Activated CD4-positive, alpha-beta T cell treated with anti-CD3 and anti-CD28 coated beads for 36 hours (primary cell): ENCODE measurements at regions not wholly inside any gene's neighbourhood (a gene's known extent, or its start where the extent isn't known, plus 50 kb on each side); places are given as distances from the start of the nearest gene placed in this dataset.
"Not testable (repeated sequence)": the region's sequence is repeated elsewhere in the genome, so short reads cannot be mapped to it uniquely, and the experiment has no call there.

Source experiments
- ATAC-seq: fragments of 200-7000 bp; cut with Tn5 transposase; one replicate; pipeline ENCODE4 v1.10.0; 2021; ENCODE audit warnings: mild to moderate bottlenecking, moderate library complexity
- CTCF ChIA-PET: fragments of 350-600 bp; sonication (Branson Sonifier 250); formaldehyde crosslinking; loops from one replicate; lab custom pipeline; 2021; ENCODE audit warnings: antibody characterized with exemption; lab: Charles Lee
- POLR2A ChIA-PET: fragments of 350-600 bp; sonication (Branson Sonifier 250); formaldehyde crosslinking; loops from one replicate; lab custom pipeline; 2021; ENCODE audit warnings: antibody characterized with exemption, inconsistent platforms; lab: Charles Lee
- DNase-seq: peaks from one replicate; pipeline ENCODE4 v3.0.0-alpha.2; 2020
- H3K27ac Mint-ChIP-seq: one replicate; pipeline ENCODE4 v1.8.0; 2021; ENCODE audit warnings: mixed read lengths
- H3K27me3 Mint-ChIP-seq: one replicate; pipeline ENCODE4 v1.8.0; 2021; ENCODE audit warnings: mixed read lengths
- H3K36me3 Mint-ChIP-seq: one replicate; pipeline ENCODE4 v1.8.0; 2021; ENCODE audit warnings: low read depth, mixed read lengths
- H3K4me1 Mint-ChIP-seq: one replicate; pipeline ENCODE4 v1.8.0; 2021; ENCODE audit warnings: mixed read lengths
- H3K4me3 Mint-ChIP-seq: one replicate; pipeline ENCODE4 v1.8.0; 2021; ENCODE audit warnings: mild to moderate bottlenecking, moderate library complexity, mixed read lengths
- H3K9me3 Mint-ChIP-seq: one replicate; pipeline ENCODE4 v1.8.0; 2021; ENCODE audit warnings: low read depth, mixed read lengths
- intact Hi-C, 2 experiments: fragments of 100-400 bp; cut with DNase I in 1 of 2; cut with micrococcal nuclease in 1 of 2; formaldehyde crosslinking; loops; one replicate each; pipeline versions ENCODE4 v1.14.2 to v1.15.1; 2022 to 2024; cut with DNase I, micrococcal nuclease

DNA sequence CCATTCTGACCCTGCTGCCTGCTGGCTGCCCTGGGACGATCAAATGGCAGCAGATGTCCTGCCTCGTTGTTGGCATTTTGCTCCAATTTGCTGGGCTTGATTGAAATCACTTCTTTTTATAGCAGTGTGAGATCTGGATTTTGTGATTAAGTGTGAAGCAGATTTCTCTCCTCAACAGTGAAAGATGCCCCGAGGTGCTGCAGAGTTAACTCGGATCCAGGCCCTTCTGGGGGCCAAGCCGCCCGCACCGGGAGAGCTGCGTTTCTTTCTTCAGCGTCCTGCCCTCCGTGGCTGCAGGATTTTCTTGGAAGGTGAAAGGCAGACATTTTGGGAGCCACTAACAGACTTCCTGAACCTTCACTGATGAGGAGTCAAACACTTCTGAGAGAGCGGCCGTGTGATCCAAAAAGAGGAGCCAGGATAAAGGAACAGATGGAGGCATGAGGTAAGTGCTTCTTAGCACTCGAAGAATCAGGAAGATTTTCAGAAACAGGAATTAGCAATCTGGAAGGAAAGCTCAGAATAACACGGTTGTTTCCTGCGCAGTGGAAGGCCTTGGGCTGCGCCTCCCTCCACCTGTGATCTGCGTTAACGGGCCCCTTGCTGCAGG is 139.5 kb upstream of the AFDN start:
- ChIA-PET POLR2A (no interaction called here), CTCF (no interaction called here)
- H3K36me3 Mint-ChIP-seq, result no peaks in the 10 kb centered on the region
- no peak overlapping the region for H3K27ac Mint-ChIP-seq
- no peaks in the 10 kb centered on the region for H3K4me1 Mint-ChIP-seq
- no peak overlapping the region for H3K4me3 Mint-ChIP-seq
- H3K9me3 Mint-ChIP-seq, result peaks cover 3% of the 10 kb centered on the region
- intact Hi-C loops, result no loop called here
- DNase-seq (no peak), ATAC-seq (no peak)
- peaks cover 42% of the 10 kb centered on the region for H3K27me3 Mint-ChIP-seq

GRCh38 chr6:167688123-167688522 is 138.6 kb upstream of the AFDN start:
- ChIA-PET POLR2A (no interaction called here), CTCF (no interaction called here)
- no peaks in the 10 kb centered on the region for H3K36me3 Mint-ChIP-seq
- H3K27ac Mint-ChIP-seq, result no peak overlapping the region
- no peaks in the 10 kb centered on the region for H3K4me1 Mint-ChIP-seq
- DNase-seq, result no peak
- H3K4me3 Mint-ChIP-seq, result no peak overlapping the region
- H3K27me3 Mint-ChIP-seq, result peaks cover 38% of the 10 kb centered on the region
- intact Hi-C loops, result no loop called here
- peaks cover 3% of the 10 kb centered on the region for H3K9me3 Mint-ChIP-seq
- no peak for ATAC-seq

DNA sequence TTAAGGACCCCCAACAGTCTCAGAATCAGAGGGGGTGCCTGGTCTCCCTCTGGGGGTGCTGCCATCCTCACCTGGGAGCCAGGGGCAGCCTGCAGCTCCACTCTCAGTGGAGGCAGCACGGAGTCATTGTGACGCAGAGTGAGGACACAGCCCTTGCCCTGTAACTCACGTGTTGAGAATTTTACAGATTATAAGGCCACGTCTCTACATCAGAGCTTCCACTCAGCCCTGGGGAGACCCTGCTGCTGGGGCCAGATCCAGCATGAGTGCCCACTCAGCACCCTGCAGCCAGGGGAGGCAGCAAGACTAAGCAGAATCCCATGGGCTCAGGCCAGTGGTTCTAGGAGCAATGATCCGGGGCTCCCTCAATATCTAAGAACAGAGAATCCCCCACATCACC is 137.4 kb upstream of the AFDN start:
- intact Hi-C loops, result no loop called here
- no peak overlapping the region for H3K4me3 Mint-ChIP-seq
- no peak for DNase-seq
- POLR2A ChIA-PET, result no interaction called here
- ATAC-seq, result no peak
- H3K4me1 Mint-ChIP-seq, result no peaks in the 10 kb centered on the region
- peaks cover 3% of the 10 kb centered on the region for H3K9me3 Mint-ChIP-seq
- CTCF ChIA-PET, result no interaction called here
- no peaks in the 10 kb centered on the region for H3K36me3 Mint-ChIP-seq
- H3K27ac Mint-ChIP-seq, result no peak overlapping the region
- H3K27me3 Mint-ChIP-seq, result peaks cover 30% of the 10 kb centered on the region

GRCh38 chr6:167689751-167690150 is 137.0 kb upstream of the AFDN start:
- Mint-ChIP-seq H3K27me3 (peaks cover 30% of the 10 kb centered on the region), H3K4me3 (no peak overlapping the region), H3K4me1 (no peaks in the 10 kb centered on the region), H3K27ac (no peak overlapping the region), H3K9me3 (peaks cover 3% of the 10 kb centered on the region), H3K36me3 (no peaks in the 10 kb centered on the region)
- ATAC-seq, result no peak
- intact Hi-C loops, result no loop called here
- POLR2A ChIA-PET, result no interaction called here
- CTCF ChIA-PET, result no interaction called here
- no peak for DNase-seq

DNA sequence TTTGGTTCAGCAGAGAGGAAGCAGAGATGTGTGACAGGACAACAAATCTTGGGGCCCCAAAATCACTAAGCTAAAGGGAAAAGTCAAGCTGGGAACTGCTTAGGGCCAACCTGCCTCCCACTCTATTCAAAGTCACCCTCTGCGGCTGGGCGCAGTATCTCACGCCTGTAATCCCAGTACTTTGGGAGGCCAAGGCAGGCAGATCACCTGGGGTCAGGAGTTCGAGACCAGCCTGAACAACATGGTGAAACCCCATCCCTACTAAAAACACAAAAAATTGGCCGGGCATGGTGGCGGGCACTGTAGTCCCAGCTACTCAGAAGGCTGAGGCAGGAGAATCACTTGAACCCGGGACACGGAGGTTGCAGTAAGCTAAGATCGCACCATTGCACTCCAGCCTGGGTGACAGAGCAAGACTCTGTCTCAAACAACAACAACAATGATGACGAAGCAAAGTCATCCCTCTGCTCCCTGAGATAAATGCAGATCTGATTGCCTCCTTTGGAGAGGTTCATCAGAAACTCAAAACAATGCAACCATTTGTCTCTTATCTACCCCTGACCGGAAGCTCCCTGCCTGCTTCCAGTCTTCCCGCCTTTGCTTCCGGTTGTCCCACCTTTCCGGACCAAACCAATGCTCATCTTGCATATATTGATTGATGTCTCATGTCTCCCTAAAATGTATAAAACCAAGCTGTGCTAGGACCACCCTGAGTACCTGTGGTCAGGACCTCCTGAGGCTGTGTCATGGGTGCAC is 136.4 kb upstream of the AFDN start:
- DNase-seq, POLR2A ChIA-PET, H3K27ac Mint-ChIP-seq, H3K4me1 Mint-ChIP-seq, H3K9me3 Mint-ChIP-seq, intact Hi-C loops, CTCF ChIA-PET, H3K36me3 Mint-ChIP-seq, H3K4me3 Mint-ChIP-seq, ATAC-seq: not testable (repeated sequence)
- H3K27me3 Mint-ChIP-seq, result peaks cover 27% of the 10 kb centered on the region

DNA sequence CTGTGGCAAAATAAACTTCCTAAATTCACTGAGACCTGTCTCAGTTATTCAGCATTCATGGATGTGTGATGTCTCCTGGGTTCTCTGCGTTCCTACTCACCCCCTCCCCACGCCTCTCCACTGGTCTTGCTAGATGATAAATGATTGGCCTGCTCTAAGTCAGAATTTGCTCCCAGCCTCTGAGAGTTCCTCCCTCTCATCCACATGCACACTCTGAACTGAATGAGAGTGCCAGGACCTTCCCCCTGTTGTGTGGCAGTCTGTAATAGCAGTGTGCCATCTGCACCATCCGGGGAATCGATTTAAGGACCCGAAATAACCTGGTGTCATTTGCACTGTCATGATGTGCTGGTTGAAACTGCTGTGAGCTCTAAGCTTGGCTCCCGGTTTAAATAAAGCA is 135.8 kb upstream of the AFDN start:
- Mint-ChIP-seq H3K4me1 (no peaks in the 10 kb centered on the region), H3K27ac (no peak overlapping the region), H3K27me3 (peaks cover 26% of the 10 kb centered on the region), H3K4me3 (no peak overlapping the region), H3K9me3 (peaks cover 3% of the 10 kb centered on the region), H3K36me3 (no peaks in the 10 kb centered on the region)
- DNase-seq (no peak), ATAC-seq (no peak)
- intact Hi-C loops, result no loop called here
- ChIA-PET POLR2A (no interaction called here), CTCF (no interaction called here)

DNA sequence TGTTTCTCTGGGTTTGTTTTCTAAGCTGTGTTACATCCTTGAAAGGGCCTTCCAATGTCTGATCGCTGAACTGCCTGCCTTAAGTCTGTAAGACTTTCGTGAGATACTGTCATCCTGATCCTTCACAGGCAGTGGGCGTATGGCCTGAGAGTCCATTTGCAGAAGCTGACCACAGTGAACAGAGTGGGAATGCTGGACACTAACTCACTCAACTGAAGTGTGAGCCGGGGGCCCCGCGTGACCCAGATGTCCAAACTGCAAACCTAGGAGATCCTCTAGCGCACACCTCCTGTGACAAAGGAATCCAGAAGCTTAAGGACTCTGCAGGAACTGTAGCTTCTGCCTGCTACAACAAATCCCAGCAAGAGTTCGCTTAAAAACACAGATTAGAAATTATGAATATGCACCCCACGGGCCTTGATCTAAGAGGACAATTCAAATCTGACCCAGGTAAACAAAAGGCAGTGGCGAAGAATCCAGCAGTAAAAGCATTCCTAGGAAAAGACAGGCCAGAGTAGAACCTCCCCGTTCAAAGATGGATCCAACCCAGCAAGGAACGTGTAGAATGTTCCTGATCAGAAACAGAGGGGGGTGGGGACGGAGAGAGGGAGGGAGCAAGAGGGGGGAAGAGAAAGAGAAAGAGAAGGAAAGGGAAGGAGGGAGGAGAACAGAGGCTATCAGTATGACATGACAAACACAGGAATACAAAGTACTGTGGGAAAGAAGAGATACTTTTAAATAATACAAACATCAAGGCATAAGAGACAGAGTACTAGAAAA is 135.0 kb upstream of the AFDN start:
- DNase-seq, result no peak
- Mint-ChIP-seq H3K4me1 (no peaks in the 10 kb centered on the region), H3K4me3 (no peak overlapping the region), H3K27ac (no peak overlapping the region), H3K27me3 (peaks cover 23% of the 10 kb centered on the region), H3K9me3 (peaks cover under 1% of the 10 kb centered on the region), H3K36me3 (no peaks in the 10 kb centered on the region)
- intact Hi-C loops, result no loop called here
- ChIA-PET CTCF (no interaction called here), POLR2A (no interaction called here)
- no peak for ATAC-seq

DNA sequence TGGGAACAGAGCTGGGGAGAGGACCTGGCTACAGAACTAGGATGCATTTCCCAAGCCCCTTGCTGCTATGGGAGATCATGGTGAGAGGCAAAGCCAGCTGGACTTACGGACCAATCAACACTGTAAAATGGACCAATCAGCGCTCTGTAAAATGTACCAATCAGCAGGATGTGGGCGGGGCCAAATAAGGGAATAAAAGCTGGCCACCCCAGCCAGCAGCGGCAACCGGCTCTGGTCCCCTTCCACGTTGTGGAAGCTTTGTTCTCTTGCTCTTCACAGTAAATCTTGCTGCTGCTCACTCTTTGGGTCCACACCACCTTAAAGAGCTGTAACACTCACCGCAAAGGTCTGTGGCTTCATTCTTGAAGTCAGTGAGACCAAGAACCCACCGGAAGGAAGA is 133.2 kb upstream of the AFDN start:
- H3K4me3 Mint-ChIP-seq, H3K36me3 Mint-ChIP-seq, H3K4me1 Mint-ChIP-seq, H3K9me3 Mint-ChIP-seq, ATAC-seq, POLR2A ChIA-PET, intact Hi-C loops, H3K27ac Mint-ChIP-seq, DNase-seq: not testable (repeated sequence)
- CTCF ChIA-PET, result interaction anchor here (1.7 kb wide), 1 partner anchor 11 kb away, joined by 4 read pairs; no protein-coding TSS in a partner anchor
- H3K27me3 Mint-ChIP-seq, result peaks cover 13% of the 10 kb centered on the region

- intact Hi-C loops, result no loop called here
- Mint-ChIP-seq H3K27me3 (peaks cover 19% of the 10 kb centered on the region), H3K9me3 (no peaks in the 10 kb centered on the region), H3K4me1 (peaks cover 20% of the 10 kb centered on the region), H3K27ac (no peak overlapping the region), H3K36me3 (no peaks in the 10 kb centered on the region), H3K4me3 (no peak overlapping the region)
- no peak for DNase-seq
- POLR2A ChIA-PET, result no interaction called here
- no peak for ATAC-seq
- CTCF ChIA-PET, result no interaction called here
Measured at GRCh38 chr6:167695831-167696230, 130.9 kb upstream of the AFDN start.

- Mint-ChIP-seq H3K27me3 (peaks cover 17% of the 10 kb centered on the region), H3K36me3 (no peaks in the 10 kb centered on the region), H3K4me1 (peaks cover 20% of the 10 kb centered on the region), H3K27ac (no peak overlapping the region), H3K4me3 (no peak overlapping the region), H3K9me3 (no peaks in the 10 kb centered on the region)
- ATAC-seq (no peak), DNase-seq (no peak)
- POLR2A ChIA-PET, result no interaction called here
- intact Hi-C loops, result no loop called here
- CTCF ChIA-PET, result no interaction called here
Measured at GRCh38 chr6:167696296-167696695, 130.4 kb upstream of the AFDN start.

DNA sequence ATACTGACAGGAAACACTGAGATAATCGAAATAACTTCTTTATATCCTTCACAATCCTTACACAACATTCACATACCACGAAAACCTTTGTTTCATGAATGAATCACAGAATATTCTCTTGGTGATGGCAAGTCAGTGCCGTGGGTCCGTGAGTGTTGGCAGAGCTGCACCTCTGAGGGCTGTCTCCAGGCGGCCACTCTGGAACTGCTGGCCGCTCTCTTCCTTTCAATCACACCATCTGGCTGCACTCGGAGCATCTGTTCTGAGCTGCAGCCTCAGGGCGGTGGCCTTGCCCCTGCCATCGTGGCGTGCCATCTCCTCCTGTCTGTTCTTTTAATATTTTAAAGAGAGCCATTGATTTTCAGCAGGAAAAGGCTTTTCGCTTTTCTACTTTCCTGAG is 129.4 kb upstream of the AFDN start:
- Mint-ChIP-seq H3K4me3 (no peak overlapping the region), H3K36me3 (no peaks in the 10 kb centered on the region), H3K4me1 (peaks cover 20% of the 10 kb centered on the region), H3K27me3 (peaks cover 18% of the 10 kb centered on the region), H3K9me3 (no peaks in the 10 kb centered on the region), H3K27ac (no peak overlapping the region)
- ChIA-PET CTCF (no interaction called here), POLR2A (no interaction called here)
- ATAC-seq (no peak), DNase-seq (no peak)
- intact Hi-C loops, result no loop called here

DNA sequence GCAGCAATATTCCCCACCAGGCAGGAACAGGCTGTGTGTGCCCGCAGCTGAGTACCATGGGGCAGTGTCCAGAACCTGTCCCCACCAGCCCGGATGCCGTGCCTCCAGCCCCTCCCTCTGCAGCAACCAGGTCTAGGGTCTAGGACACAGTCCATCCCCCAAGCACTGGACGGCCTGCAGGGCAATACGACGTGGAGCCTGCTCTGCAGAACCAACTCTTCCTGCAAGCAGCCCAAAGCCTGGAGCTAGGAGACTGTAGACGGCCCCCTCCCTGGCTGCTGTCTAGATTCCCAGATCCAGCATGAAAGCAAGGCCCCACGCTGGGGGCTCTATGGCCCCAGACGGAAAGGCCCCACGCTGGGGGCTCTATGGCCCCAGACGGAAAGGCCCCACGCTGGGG is 128.2 kb upstream of the AFDN start:
- intact Hi-C loops, result no loop called here
- no peak overlapping the region for H3K27ac Mint-ChIP-seq

More for the DNA sequence above, 128.2 kb upstream of the AFDN start:
- H3K9me3 Mint-ChIP-seq, result no peaks in the 10 kb centered on the region
- no peak for ATAC-seq
- peaks cover 20% of the 10 kb centered on the region for H3K4me1 Mint-ChIP-seq
- POLR2A ChIA-PET, result no interaction called here
- H3K36me3 Mint-ChIP-seq, result no peaks in the 10 kb centered on the region
- no peak for DNase-seq
- H3K4me3 Mint-ChIP-seq, result no peak overlapping the region
- peaks cover 23% of the 10 kb centered on the region for H3K27me3 Mint-ChIP-seq
- CTCF ChIA-PET, result interaction anchor here (0.9 kb wide), 1 partner anchor 130 kb away, joined by 3 read pairs; no protein-coding TSS in a partner anchor
